ENCODE measurements at regions not wholly inside any gene's neighbourhood (a gene's known extent, or its start where the extent isn't known, plus 50 kb on each side); places are given as distances from the start of the nearest gene placed in this dataset.
A peak's percentile ranks its signal among the peaks of the same experiment; 100 is the strongest.
"Not testable (repeated sequence)": the region's sequence is repeated elsewhere in the genome, so short reads cannot be mapped to it uniquely, and the experiment has no call there.

- H3K36me3 ChIP-seq (ENCODE audit: control insufficient read depth in 3 of 3, insufficient read depth in 3 of 3, low read length in 3 of 3) = no peaks in the 10 kb centered on the region
- no peaks in the 10 kb centered on the region for H3K27me3 ChIP-seq (ENCODE audit: control insufficient read depth in 3 of 3, insufficient read depth in 3 of 3, low read length in 3 of 3)
- no peaks in the 10 kb centered on the region for H3K9me3 ChIP-seq (ENCODE audit: control insufficient read depth in 3 of 3, low read length in 3 of 3)
- no peak overlapping the region for H3K27ac ChIP-seq (ENCODE audit: low read depth, low read length)
- no peaks in the 10 kb centered on the region for H3K4me1 ChIP-seq (ENCODE audit: control insufficient read depth in 3 of 3, insufficient read depth in 3 of 3, low read length in 3 of 3)
- H3K4me3 ChIP-seq (ENCODE audit: low read length in 3 of 3) = no peak overlapping the region
- no peak overlapping the region for H3K9ac ChIP-seq (ENCODE audit: low read depth in 1 of 3, low read length in 3 of 3)
Observed at GRCh38 chr12:127133675-127134335, 1133.2 kb upstream of the TMEM132C start.

DNA sequence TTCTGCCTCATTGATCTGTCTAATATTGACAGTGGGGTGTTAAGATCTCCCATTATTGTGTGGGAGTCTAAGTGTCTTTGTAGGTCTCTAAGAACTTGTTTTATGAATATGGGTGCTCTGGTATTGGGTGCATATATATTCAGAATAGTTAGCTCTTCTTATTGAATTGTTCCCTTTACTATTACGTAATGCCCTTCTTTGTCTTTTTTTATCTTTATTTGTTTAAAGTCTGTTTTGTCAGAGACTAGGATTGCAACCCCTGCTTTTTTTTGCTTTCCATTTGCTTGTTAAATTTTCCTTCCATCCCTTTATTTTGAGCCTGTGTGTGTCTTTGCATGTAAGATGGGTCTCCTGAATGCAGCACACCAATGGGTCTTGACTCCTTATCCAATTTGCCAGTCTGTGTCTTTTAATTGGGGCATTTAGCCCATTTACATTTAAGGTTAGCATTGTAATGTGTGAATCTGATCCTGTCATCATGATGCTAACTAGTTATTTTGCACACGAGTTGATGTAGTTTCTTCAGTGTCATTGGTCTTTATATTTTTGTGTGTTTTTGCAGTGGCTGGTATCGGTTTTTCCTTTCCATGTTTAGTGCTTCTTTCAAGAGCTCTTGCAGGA is 1126.0 kb upstream of the TMEM132C start:
- H3K4me1 ChIP-seq (ENCODE audit: control insufficient read depth in 3 of 3, insufficient read depth in 3 of 3, low read length in 3 of 3); H3K9ac ChIP-seq (ENCODE audit: low read depth in 1 of 3, low read length in 3 of 3); H3K27ac ChIP-seq (ENCODE audit: low read depth, low read length); H3K9me3 ChIP-seq (ENCODE audit: control insufficient read depth in 3 of 3, low read length in 3 of 3); H3K27me3 ChIP-seq (ENCODE audit: control insufficient read depth in 3 of 3, insufficient read depth in 3 of 3, low read length in 3 of 3); H3K36me3 ChIP-seq (ENCODE audit: control insufficient read depth in 3 of 3, insufficient read depth in 3 of 3, low read length in 3 of 3); H3K4me3 ChIP-seq (ENCODE audit: low read length in 3 of 3): not testable (repeated sequence)

GRCh38 chr12:127143020-127143419 is 1124.0 kb upstream of the TMEM132C start:
- no peak overlapping the region for H3K9ac ChIP-seq (ENCODE audit: low read depth in 1 of 3, low read length in 3 of 3)
- no peaks in the 10 kb centered on the region for H3K9me3 ChIP-seq (ENCODE audit: control insufficient read depth in 3 of 3, low read length in 3 of 3)
- peaks cover 0 to 3% (median 0%) of the 10 kb centered on the region in 3 donors for H3K27me3 ChIP-seq (ENCODE audit: control insufficient read depth in 3 of 3, insufficient read depth in 3 of 3, low read length in 3 of 3)
- H3K4me1 ChIP-seq (ENCODE audit: control insufficient read depth in 3 of 3, insufficient read depth in 3 of 3, low read length in 3 of 3) = peaks cover 0 to 5% (median 5%) of the 10 kb centered on the region in 3 donors
- H3K4me3 ChIP-seq (ENCODE audit: low read length in 3 of 3) = no peak overlapping the region
- no peak overlapping the region for H3K27ac ChIP-seq (ENCODE audit: low read depth, low read length)
- H3K36me3 ChIP-seq (ENCODE audit: control insufficient read depth in 3 of 3, insufficient read depth in 3 of 3, low read length in 3 of 3) = no peaks in the 10 kb centered on the region

DNA sequence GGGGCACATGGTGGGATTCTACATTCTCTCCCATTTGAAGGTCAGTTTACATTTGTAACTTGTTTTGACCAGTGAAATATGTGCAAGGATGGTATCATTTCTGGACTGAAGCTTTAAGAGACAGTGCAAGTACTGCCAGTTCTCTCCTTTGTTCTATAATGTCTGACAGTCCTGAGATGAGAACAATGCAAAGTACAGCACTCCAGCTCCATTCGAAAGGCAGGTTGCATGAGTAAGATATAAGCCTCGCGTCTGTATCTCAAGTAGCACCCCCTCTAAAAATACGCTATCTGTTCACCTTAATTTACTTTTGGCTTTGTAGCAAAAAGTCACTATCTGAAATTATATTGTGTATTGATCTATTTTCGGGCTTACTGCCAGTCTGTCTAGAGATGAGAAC is 1122.2 kb upstream of the TMEM132C start:
- H3K4me1 ChIP-seq (ENCODE audit: control insufficient read depth in 3 of 3, insufficient read depth in 3 of 3, low read length in 3 of 3) = peaks cover 0 to 5% (median 5%) of the 10 kb centered on the region in 3 donors
- no peak overlapping the region for H3K27ac ChIP-seq (ENCODE audit: low read depth, low read length)
- no peak overlapping the region for H3K9ac ChIP-seq (ENCODE audit: low read depth in 1 of 3, low read length in 3 of 3)
- no peaks in the 10 kb centered on the region for H3K9me3 ChIP-seq (ENCODE audit: control insufficient read depth in 3 of 3, low read length in 3 of 3)
- H3K27me3 ChIP-seq (ENCODE audit: control insufficient read depth in 3 of 3, insufficient read depth in 3 of 3, low read length in 3 of 3) = peaks cover 0 to 3% (median 0%) of the 10 kb centered on the region in 3 donors
- no peak overlapping the region for H3K4me3 ChIP-seq (ENCODE audit: low read length in 3 of 3)
- H3K36me3 ChIP-seq (ENCODE audit: control insufficient read depth in 3 of 3, insufficient read depth in 3 of 3, low read length in 3 of 3) = no peaks in the 10 kb centered on the region

GRCh38 chr12:127145241-127145928 is 1121.6 kb upstream of the TMEM132C start:
- peak overlapping the region; percentile 52 to 77 (median 71) for H3K4me3 ChIP-seq (ENCODE audit: low read length in 3 of 3)
- H3K9ac ChIP-seq (ENCODE audit: low read depth in 1 of 3, low read length in 3 of 3) = no peak overlapping the region
- no peaks in the 10 kb centered on the region for H3K9me3 ChIP-seq (ENCODE audit: control insufficient read depth in 3 of 3, low read length in 3 of 3)
- H3K27ac ChIP-seq (ENCODE audit: low read depth, low read length) = no peak overlapping the region
- H3K4me1 ChIP-seq (ENCODE audit: control insufficient read depth in 3 of 3, insufficient read depth in 3 of 3, low read length in 3 of 3) = peaks cover 0 to 5% (median 5%) of the 10 kb centered on the region in 3 donors
- H3K27me3 ChIP-seq (ENCODE audit: control insufficient read depth in 3 of 3, insufficient read depth in 3 of 3, low read length in 3 of 3) = peaks cover 0 to 3% (median 0%) of the 10 kb centered on the region in 3 donors
- no peaks in the 10 kb centered on the region for H3K36me3 ChIP-seq (ENCODE audit: control insufficient read depth in 3 of 3, insufficient read depth in 3 of 3, low read length in 3 of 3)

DNA sequence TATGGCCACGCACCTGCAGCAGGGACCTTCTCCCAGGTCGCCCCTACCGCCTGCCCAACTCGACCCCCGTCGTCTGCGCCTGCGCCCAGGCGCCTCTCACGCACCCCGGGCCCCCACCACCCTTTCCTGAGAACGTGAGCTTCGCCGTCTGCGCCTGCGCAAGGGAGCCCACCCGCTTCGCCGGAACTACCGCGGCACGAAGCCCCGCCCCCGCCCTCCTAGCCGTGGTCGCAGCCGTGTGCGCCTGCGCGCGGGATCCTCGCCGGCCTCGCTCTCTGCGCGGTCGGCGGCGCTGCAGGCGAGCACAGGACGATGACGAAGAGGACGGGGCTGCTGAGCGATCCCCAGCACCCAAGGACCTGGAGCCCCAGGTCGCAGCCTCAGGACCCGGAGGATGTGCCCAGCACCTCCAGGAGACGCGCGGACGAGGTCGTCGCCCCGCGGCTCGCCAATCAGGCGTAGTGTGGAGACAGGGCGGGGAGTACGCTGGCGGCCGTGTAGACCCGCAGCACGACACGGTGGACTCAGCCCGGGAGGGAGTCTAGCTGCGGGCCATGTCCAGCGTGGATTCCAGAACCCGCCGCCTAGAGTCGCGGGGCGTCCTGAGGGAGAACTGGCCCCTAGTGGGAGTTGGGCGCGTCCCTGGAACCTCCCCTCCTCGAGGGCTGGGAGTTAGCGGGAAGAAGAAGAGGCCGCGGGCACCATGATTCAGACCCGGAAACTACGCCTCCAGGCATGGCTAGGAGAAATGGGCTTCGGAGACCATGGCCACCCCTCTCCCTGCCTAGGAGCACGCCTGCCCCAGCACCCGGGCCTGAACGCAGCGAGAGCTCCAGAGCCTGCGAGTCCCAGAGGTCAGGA is 1120.8 kb upstream of the TMEM132C start:
- peaks cover 0 to 5% (median 5%) of the 10 kb centered on the region in 3 donors for H3K4me1 ChIP-seq (ENCODE audit: control insufficient read depth in 3 of 3, insufficient read depth in 3 of 3, low read length in 3 of 3)
- H3K27me3 ChIP-seq (ENCODE audit: control insufficient read depth in 3 of 3, insufficient read depth in 3 of 3, low read length in 3 of 3) = peaks cover 0 to 3% (median 2%) of the 10 kb centered on the region in 3 donors
- H3K27ac ChIP-seq (ENCODE audit: low read depth, low read length) = no peak overlapping the region
- peak overlapping the region in 2 of 3 donors; percentile 72 to 77 for H3K9ac ChIP-seq (ENCODE audit: low read depth in 1 of 3, low read length in 3 of 3)
- H3K9me3 ChIP-seq (ENCODE audit: control insufficient read depth in 3 of 3, low read length in 3 of 3) = no peaks in the 10 kb centered on the region
- H3K4me3 ChIP-seq (ENCODE audit: low read length in 3 of 3) = peak overlapping the region; percentile 52 to 77 (median 71)
- no peaks in the 10 kb centered on the region for H3K36me3 ChIP-seq (ENCODE audit: control insufficient read depth in 3 of 3, insufficient read depth in 3 of 3, low read length in 3 of 3)

- Histone ChIP-seq H3K9ac (ENCODE audit: low read depth in 1 of 3, low read length in 3 of 3) (no peak overlapping the region), H3K4me1 (ENCODE audit: control insufficient read depth in 3 of 3, insufficient read depth in 3 of 3, low read length in 3 of 3) (peaks cover 0 to 5% (median 5%) of the 10 kb centered on the region in 3 donors), H3K4me3 (ENCODE audit: low read length in 3 of 3) (no peak overlapping the region), H3K27ac (ENCODE audit: low read depth, low read length) (no peak overlapping the region), H3K36me3 (ENCODE audit: control insufficient read depth in 3 of 3, insufficient read depth in 3 of 3, low read length in 3 of 3) (no peaks in the 10 kb centered on the region), H3K9me3 (ENCODE audit: control insufficient read depth in 3 of 3, low read length in 3 of 3) (no peaks in the 10 kb centered on the region), H3K27me3 (ENCODE audit: control insufficient read depth in 3 of 3, insufficient read depth in 3 of 3, low read length in 3 of 3) (peaks cover 0 to 3% (median 2%) of the 10 kb centered on the region in 3 donors)
Observed at GRCh38 chr12:127146991-127147718, 1119.8 kb upstream of the TMEM132C start.

GRCh38 chr12:127147724-127148123 is 1119.2 kb upstream of the TMEM132C start:
- Histone ChIP-seq H3K4me3 (ENCODE audit: low read length in 3 of 3) (no peak overlapping the region), H3K9ac (ENCODE audit: low read depth in 1 of 3, low read length in 3 of 3) (no peak overlapping the region), H3K9me3 (ENCODE audit: control insufficient read depth in 3 of 3, low read length in 3 of 3) (no peaks in the 10 kb centered on the region), H3K27me3 (ENCODE audit: control insufficient read depth in 3 of 3, insufficient read depth in 3 of 3, low read length in 3 of 3) (peaks cover 0 to 3% (median 2%) of the 10 kb centered on the region in 3 donors), H3K27ac (ENCODE audit: low read depth, low read length) (no peak overlapping the region), H3K4me1 (ENCODE audit: control insufficient read depth in 3 of 3, insufficient read depth in 3 of 3, low read length in 3 of 3) (peaks cover 0 to 5% (median 5%) of the 10 kb centered on the region in 3 donors), H3K36me3 (ENCODE audit: control insufficient read depth in 3 of 3, insufficient read depth in 3 of 3, low read length in 3 of 3) (no peaks in the 10 kb centered on the region)

DNA sequence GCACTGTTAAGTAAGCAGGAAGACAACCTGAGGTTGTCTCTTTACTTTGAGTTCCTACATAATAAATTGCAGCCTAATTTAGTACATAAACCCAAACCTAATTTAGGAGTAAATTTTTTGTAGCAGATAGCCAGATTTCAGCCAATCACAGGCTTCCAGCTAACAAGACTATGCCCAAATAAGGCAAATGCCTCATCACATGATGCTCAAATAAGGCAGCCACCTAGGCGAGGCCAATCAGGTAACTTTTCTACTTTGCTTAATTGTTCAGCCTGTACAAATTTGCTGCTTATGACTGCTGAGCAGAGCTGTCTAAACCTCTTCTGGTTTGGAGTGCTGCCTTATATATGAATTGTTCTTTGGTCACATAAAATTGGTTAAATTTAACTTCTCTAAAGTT is 1118.7 kb upstream of the TMEM132C start:
- Histone ChIP-seq H3K27me3 (ENCODE audit: control insufficient read depth in 3 of 3, insufficient read depth in 3 of 3, low read length in 3 of 3) (peaks cover 0 to 3% (median 2%) of the 10 kb centered on the region in 3 donors), H3K9me3 (ENCODE audit: control insufficient read depth in 3 of 3, low read length in 3 of 3) (no peaks in the 10 kb centered on the region), H3K4me1 (ENCODE audit: control insufficient read depth in 3 of 3, insufficient read depth in 3 of 3, low read length in 3 of 3) (peaks cover 0 to 5% (median 5%) of the 10 kb centered on the region in 3 donors), H3K9ac (ENCODE audit: low read depth in 1 of 3, low read length in 3 of 3) (no peak overlapping the region), H3K36me3 (ENCODE audit: control insufficient read depth in 3 of 3, insufficient read depth in 3 of 3, low read length in 3 of 3) (no peaks in the 10 kb centered on the region), H3K4me3 (ENCODE audit: low read length in 3 of 3) (no peak overlapping the region), H3K27ac (ENCODE audit: low read depth, low read length) (no peak overlapping the region)

All from skeletal muscle tissue (tissue), 3 donors.